H54 (cell line): ENCODE measurements at regions not wholly inside any gene's neighbourhood (a gene's known extent, or its start where the extent isn't known, plus 50 kb on each side); places are given as distances from the start of the nearest gene placed in this dataset.

ENCODE experiments used
- DNase-seq: peaks from one replicate; pipeline ENCODE4 v3.0.0; 2011; ENCODE audit warnings: low spot score, mixed read lengths; ENCODE audit not compliant: insufficient read length
- FAIRE-seq: peaks from 3 replicates; lab custom pipeline; 2011; peaks lifted over from hg19 to GRCh38; lab: Jason Lieb, UNC
- POLR2A ChIP-seq: IDR thresholded peaks from 2 replicates; pipeline ENCODE4 v1.6.1; 2011; ENCODE audit warnings: low read depth, mild to moderate bottlenecking, low read length

- FAIRE-seq (no peak), DNase-seq (no peak)
- no peak for TF ChIP-seq POLR2A
Measured at GRCh38 chr4:128387600-128388351, 100.2 kb upstream of the PGRMC2 start.

- FAIRE-seq (peak; percentile 36), DNase-seq (peak; percentile 51)
- TF ChIP-seq POLR2A = no peak
Measured at GRCh38 chr4:128386761-128387599, 99.4 kb upstream of the PGRMC2 start.

- no peak for DNase-seq
- FAIRE-seq = no peak
- no peak for TF ChIP-seq POLR2A
Measured at GRCh38 chr4:128385683-128386304, 98.2 kb upstream of the PGRMC2 start.

- TF ChIP-seq POLR2A = no peak
- FAIRE-seq = no peak
Measured at GRCh38 chr4:128384765-128385598, 97.4 kb upstream of the PGRMC2 start.

GRCh38 chr4:128384091-128384520, 96.5 kb upstream of the PGRMC2 start:
- FAIRE-seq (no peak), DNase-seq (no peak)
- TF ChIP-seq POLR2A = no peak

More at GRCh38 chr4:128384765-128385598, 97.4 kb upstream of the PGRMC2 start:
- no peak for DNase-seq

GRCh38 chr4:128381748-128382559, 94.3 kb upstream of the PGRMC2 start:
- FAIRE-seq (no peak), DNase-seq (no peak)
- no peak for TF ChIP-seq POLR2A

GRCh38 chr4:128380306-128380705, 92.7 kb upstream of the PGRMC2 start:
- DNase-seq = no peak
- TF ChIP-seq POLR2A = no peak
- no peak for FAIRE-seq

GRCh38 chr4:128379860-128380259, 92.2 kb upstream of the PGRMC2 start:
- no peak for FAIRE-seq
- no peak for DNase-seq

GRCh38 chr4:128378668-128379067, 91.1 kb upstream of the PGRMC2 start:
- FAIRE-seq = no peak
- TF ChIP-seq POLR2A = no peak
- no peak for DNase-seq

More at GRCh38 chr4:128379860-128380259, 92.2 kb upstream of the PGRMC2 start:
- TF ChIP-seq POLR2A = no peak

- FAIRE-seq = no peak
- no peak for DNase-seq
- no peak for TF ChIP-seq POLR2A
Measured at GRCh38 chr4:128376958-128377357, 89.3 kb upstream of the PGRMC2 start.

GRCh38 chr4:128376303-128376702, 88.7 kb upstream of the PGRMC2 start:
- no peak for TF ChIP-seq POLR2A
- DNase-seq (no peak), FAIRE-seq (no peak)

- DNase-seq = no peak
- FAIRE-seq = no peak
- TF ChIP-seq POLR2A = no peak
Measured at GRCh38 chr4:128373628-128374027, 86.0 kb upstream of the PGRMC2 start.
